ENCODE measurements at regions not wholly inside any gene's neighbourhood (a gene's known extent, or its start where the extent isn't known, plus 50 kb on each side); places are given as distances from the start of the nearest gene placed in this dataset.

DNA sequence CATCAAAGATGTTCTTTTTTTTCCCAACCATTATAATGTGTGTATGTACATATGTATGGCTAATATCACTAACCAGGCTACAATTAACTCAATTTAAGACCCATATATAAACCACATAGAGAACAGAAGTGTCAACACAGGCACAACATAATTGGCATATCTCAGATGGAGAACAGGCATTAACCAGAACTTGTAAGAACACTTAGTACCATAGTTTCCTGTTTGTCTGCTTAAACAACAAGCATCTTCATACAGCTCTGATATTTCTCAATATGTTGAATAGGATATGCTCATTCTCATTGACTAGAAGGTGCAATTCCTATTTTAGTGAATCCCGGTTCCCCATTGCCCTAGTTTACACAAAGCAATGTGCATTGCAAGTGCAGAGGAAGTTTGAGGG lies 116.9 kb upstream of the EDNRB start:
- TF ChIP-seq, protein P1, sequence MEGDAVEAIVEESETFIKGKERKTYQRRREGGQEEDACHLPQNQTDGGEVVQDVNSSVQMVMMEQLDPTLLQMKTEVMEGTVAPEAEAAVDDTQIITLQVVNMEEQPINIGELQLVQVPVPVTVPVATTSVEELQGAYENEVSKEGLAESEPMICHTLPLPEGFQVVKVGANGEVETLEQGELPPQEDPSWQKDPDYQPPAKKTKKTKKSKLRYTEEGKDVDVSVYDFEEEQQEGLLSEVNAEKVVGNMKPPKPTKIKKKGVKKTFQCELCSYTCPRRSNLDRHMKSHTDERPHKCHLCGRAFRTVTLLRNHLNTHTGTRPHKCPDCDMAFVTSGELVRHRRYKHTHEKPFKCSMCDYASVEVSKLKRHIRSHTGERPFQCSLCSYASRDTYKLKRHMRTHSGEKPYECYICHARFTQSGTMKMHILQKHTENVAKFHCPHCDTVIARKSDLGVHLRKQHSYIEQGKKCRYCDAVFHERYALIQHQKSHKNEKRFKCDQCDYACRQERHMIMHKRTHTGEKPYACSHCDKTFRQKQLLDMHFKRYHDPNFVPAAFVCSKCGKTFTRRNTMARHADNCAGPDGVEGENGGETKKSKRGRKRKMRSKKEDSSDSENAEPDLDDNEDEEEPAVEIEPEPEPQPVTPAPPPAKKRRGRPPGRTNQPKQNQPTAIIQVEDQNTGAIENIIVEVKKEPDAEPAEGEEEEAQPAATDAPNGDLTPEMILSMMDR (IDR thresholded peaks at IDR 0.05): no peak
- no peak for TF ChIP-seq POLR2A (IDR thresholded peaks at IDR 0.05)

Measured in prostate gland (tissue), 2 donors.